DMS153 treated with DMSO at 0.1 percent for 48 hours (cell line): ENCODE measurements at regions not wholly inside any gene's neighbourhood (a gene's known extent, or its start where the extent isn't known, plus 50 kb on each side); places are given as distances from the start of the nearest gene placed in this dataset.
"Not testable (repeated sequence)": the region's sequence is repeated elsewhere in the genome, so short reads cannot be mapped to it uniquely, and the experiment has no call there.

Source experiments
- DNase-seq: peaks from one replicate; lab custom pipeline; 2025; ENCODE audit not compliant: unreplicated experiment; lab: John Stamatoyannopoulos, UW

- no peak for DNase-seq
These were observed 338.9 kb upstream of the NT5E start for GRCh38 chr6:85110943-85111342.

- no peak for DNase-seq
These were observed 342.2 kb upstream of the NT5E start for GRCh38 chr6:85107701-85108100.

DNA sequence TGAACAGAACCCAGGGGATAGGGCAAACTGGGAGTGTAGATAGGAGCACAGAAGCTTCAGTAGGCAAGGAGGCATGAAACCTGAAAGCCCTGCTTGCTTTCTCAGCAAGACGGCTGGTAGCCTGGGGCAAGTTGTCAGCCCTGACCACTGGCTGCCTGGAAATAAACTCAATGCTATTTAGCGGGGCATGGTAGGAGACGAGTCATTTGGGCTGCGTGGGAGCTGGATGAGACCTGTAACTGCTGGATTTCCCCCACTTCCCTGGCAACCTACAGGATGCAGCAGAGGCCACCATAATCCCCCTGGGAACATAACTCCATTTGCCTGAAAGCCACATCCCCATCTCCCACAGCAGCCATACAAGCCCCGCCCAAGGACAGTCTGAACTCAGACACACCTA lies 332.6 kb upstream of the TBX18 start:
- DNase-seq: no peak

- no peak for DNase-seq
These were observed 327.8 kb upstream of the TBX18 start for GRCh38 chr6:85092226-85092625.

DNA sequence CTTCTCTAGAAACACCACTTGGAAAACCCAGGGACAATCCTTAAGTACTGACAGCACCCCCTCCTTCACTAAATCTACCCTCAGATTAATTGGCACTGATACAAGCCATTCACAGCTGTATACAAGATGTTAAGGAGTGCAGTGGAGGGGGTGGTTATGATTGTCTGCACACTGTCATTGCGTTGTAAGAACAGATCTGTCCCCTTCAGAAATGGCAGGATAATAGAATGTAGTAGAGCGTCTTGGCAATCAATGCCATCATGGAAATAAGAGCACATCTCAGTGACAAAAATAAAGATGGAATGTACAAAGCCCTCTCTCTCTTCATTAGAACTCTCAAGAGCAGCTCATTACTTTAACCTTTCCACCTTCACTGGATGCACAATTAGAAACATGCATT lies 324.9 kb upstream of the TBX18 start:
- no peak for DNase-seq

DNA sequence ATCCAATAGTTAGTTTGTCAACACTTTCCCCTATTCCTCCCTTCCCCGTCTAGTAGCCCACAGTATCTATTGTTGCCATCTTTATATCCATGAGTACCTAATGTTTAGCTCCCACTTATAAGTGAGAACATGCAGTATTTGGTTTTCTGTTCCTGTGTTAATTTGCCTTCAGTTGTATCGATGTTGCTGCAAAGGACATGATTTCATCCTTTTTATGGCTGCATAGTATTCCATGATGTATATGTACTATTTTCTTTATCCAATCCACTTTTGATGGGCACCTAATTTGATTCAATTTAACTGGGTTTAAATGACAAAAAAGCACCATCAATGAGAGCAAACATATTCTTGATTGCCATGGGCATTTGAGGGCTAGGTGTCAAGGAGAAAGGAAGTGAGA lies 321.5 kb upstream of the TBX18 start:
- no peak for DNase-seq

GRCh38 chr6:85081102-85081501 lies 316.7 kb upstream of the TBX18 start:
- DNase-seq: no peak

DNA sequence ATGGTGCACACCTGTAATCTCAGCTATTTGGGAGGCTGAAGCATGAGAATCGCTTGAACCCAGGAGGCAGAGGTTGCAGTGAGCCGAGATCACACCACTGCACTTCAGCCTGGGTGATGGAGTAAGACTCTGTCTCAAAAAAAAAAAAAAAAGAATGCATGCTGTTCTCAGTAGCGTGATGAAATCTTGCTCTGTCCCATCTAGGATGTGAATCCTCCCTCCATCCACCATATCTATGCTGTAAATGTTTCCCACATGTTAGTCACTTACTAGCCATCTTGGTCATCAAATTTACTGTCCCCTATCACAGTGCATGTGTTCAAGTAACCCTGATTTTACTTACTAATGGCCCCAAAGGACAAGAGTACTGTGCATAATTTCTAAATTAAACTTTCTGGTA lies 315.4 kb upstream of the TBX18 start:
- no peak for DNase-seq

GRCh38 chr6:85078058-85078457 lies 313.7 kb upstream of the TBX18 start:
- DNase-seq: no peak

GRCh38 chr6:85077098-85077497 lies 312.7 kb upstream of the TBX18 start:
- DNase-seq: no peak

DNA sequence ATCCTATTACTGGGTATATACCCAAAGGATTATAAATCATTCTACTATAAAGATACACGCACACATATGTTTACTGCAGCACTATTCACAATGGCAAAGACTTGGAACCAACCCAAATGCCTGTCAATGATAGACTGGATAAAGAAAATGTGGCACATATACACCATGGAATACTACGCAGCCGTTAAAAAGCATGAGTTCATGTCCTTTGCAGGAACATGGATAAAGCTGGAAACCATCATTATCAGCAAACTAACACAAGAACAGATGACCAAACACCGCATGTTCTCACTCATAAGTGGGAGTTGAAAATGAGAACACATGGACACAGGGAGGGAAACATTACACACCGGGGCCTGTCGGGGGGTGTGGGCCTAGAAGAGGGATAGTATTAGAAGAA lies 307.4 kb upstream of the TBX18 start:
- DNase-seq: not testable (repeated sequence)

DNA sequence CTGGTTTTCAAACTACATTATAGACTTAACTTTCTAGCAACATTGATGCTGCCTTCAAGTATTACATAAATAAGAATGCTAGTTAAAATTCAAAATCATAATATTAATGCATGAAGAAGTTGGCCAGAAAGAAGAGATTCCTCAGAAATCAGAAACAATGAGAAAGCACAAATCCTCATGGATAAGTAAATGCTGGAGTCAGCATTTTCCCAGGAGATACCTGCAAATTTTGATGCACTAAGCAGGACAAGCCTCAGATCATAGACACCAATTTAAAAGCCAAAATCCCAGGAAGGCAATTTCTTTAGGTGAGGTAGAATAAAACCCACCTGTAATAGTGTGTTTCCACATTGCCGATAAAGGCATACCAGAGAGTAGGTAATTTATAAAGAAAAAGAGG lies 305.2 kb upstream of the TBX18 start:
- no peak for DNase-seq

GRCh38 chr6:85068221-85068620 lies 303.8 kb upstream of the TBX18 start:
- no peak for DNase-seq

DNA sequence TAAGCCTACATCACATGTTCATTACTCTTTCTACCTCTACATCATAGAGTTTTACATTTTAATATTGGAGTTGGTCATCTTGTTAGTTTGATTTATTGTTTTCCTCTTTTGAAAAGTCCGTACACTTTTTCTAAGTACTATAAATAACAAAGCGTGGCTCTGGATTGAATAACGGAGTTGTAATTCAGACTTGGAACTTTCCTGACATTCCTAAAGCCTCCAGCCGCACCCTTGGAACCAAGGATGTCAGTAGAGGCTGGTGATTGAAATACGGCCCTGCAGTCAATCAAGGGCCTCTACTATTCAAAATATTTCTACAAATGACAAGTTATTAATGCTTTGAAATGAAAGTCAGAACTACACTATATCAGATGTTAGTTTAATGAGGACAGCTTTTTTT lies 301.9 kb upstream of the TBX18 start:
- no peak for DNase-seq

DNA sequence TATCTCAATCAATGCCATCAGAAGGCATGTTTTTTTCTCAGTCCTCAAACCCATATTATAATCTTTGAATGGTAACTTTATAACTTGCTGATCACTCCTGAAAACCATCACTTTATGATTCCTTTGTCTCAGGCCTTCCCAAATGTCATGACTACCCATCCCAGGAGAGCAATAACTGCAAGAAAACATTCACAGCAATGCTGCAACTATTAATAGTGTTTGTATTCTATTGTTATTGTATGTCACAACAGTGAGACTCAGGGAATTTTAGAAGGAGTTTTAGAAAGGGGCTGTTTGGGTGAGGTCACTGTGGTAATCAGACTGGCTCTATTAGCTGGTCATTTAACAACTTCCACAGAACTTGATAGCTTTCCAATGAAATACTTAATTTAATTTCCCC lies 301.4 kb upstream of the TBX18 start:
- no peak for DNase-seq

DNA sequence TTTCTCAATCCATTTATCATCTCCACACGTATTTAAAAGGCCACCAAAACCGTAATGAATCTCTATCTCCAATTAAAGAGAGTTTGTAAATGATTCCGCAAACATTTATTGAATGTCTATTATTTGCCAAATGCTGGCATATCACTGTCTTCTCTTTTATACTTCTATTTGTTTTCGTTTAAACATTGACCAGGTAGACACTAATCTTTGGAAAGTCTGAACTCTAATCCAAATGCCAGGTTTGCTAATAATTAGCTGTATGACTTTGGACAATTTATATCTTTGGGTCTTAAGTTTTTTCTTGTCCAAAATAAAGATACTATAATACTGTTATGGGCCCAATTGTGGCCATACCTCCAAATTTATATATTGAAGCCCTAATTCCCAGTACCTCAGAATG lies 299.2 kb upstream of the TBX18 start:
- DNase-seq: no peak

- no peak for DNase-seq
These were observed 298.5 kb upstream of the TBX18 start for GRCh38 chr6:85062884-85063283.

GRCh38 chr6:85058806-85059205 lies 294.4 kb upstream of the TBX18 start:
- no peak for DNase-seq

- no peak for DNase-seq
These were observed 285.8 kb upstream of the TBX18 start for GRCh38 chr6:85050149-85050548.

GRCh38 chr6:85049282-85049681 lies 284.9 kb upstream of the TBX18 start:
- no peak for DNase-seq

GRCh38 chr6:85047818-85048217 lies 283.4 kb upstream of the TBX18 start:
- DNase-seq: no peak

DNA sequence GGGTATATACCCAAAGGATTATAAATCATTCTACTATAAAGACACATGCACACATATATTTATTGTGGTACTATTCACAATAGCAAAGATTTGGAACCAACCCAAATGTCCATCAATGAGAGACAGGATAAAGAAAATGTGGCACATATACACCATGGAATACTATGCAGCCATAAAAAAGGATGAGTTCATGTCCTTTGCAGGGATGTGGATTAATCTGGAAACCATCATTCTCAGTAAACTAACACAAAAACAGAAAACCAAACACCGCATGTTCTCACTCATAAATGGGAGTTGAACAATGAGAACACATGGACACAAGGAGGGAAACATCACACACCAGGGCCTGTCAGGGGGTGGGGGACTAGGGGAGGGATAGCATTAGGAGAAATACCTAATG lies 281.4 kb upstream of the TBX18 start:
- DNase-seq: not testable (repeated sequence)

DNA sequence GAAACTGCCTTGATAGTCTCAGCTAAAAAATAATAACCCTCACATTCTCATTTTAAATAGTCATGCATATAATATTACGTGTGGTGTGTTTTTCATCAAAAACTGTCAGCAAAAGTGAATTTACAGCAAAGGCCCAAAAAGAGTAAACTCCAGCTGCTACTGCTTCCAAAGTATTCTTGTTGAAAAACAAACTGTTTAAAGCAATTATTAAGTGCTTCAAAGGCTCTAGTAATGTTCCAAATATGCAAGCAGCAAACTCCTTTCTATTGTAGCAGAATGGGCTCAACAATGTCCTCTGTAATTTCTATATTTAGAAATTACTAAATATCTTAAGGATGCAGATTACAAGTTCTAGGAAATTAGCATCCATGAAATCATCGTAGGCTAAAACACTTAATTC lies 280.0 kb upstream of the TBX18 start:
- no peak for DNase-seq

- DNase-seq: no peak
These were observed 277.0 kb upstream of the TBX18 start for GRCh38 chr6:85041376-85041775.
